ENCODE measurements at regions not wholly inside any gene's neighbourhood (a gene's known extent, or its start where the extent isn't known, plus 50 kb on each side); places are given as distances from the start of the nearest gene placed in this dataset.

DNA sequence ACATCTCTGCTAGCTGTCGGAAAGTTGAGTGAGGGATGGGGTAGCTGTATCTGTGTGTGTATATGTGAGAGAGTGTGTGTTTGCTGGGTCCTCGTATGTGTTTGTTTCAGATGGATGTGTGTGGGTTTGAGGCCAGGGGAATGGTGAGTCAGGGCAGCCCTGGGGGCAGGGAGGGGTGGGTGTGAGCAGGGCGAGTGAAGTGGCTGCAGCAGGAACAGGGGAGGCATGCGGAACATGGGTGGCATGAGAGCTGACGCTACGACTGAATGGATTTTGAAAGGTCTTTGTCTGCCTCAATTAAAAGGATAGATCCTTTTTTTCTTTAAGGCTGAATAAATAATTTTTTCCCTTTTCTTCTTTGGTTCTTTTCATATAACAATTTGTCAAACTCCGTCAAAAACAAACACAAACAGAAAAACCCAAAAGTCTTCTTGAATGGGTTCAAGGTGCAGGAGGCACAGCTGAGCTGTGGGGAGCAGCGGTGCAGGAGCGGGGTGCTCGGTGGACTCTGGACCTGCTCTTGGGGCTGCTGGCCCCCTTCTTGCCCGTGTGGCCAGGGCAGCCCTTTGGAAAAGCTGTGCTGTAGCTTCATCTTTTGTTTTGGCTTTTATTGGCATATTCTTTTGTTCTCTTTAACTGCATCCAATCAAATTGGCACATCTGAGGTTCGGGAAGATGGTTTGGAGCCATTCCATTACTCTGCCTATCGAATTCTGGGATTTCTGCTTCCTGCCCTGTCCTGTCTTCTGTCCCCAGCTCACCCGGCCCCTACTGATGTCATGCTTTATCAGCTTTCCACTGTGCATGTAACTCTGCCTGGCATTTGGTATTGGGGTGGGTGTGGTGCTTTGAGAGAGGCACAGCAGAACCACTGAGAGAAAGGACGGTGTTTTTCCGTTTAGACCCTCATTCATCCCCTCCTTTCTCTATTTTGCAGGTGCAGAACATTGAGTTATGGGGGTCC, 80.1 kb downstream of the ADAMTS15 start:
- TF ChIP-seq ZNF302 (tag by site-specific recombination; IDR thresholded peaks at IDR 0.05; ENCODE audit: low read depth) (no peak), REPIN1 (tag by site-specific recombination; IDR thresholded peaks at IDR 0.05; ENCODE audit: low read depth) (no peak), ZFHX2 (tag by site-specific recombination; conservative IDR thresholded peaks at IDR 0.05) (peak; percentile 85), EGR2 (tag by site-specific recombination; IDR thresholded peaks at IDR 0.05; ENCODE audit: low read depth) (peak; percentile 88), ZNF548 (tag by site-specific recombination; IDR thresholded peaks at IDR 0.05) (no peak), ZNF560 (tag by site-specific recombination; IDR thresholded peaks at IDR 0.05; ENCODE audit: borderline replicate concordance) (no peak), KLF17 (tag by site-specific recombination; IDR thresholded peaks at IDR 0.05) (0 out of 2 replicates have a peak, but pooled peaks have one; percentile 35), BCL11B (tag by site-specific recombination; IDR thresholded peaks at IDR 0.05; ENCODE audit: low read depth) (no peak), KLF9 (tag by site-specific recombination; IDR thresholded peaks at IDR 0.05; ENCODE audit: low read depth) (0 out of 2 replicates have a peak, but pooled peaks have one; percentile 24), ZBTB26 (tag by site-specific recombination; optimal IDR thresholded peaks at IDR 0.05) (no peak), ZNF140 (tag by site-specific recombination; IDR thresholded peaks at IDR 0.05) (no peak), ZNF514 (tag by site-specific recombination; IDR thresholded peaks at IDR 0.05) (no peak), ZBTB49 (tag by site-specific recombination; IDR thresholded peaks at IDR 0.05; ENCODE audit: low read depth) (no peak), KLF1 (tag by site-specific recombination; IDR thresholded peaks at IDR 0.05) (peak; percentile 25; the same call in 1 of the 2 replicates), GLI2 (tag by site-specific recombination; IDR thresholded peaks at IDR 0.05; ENCODE audit: borderline replicate concordance, low read depth) (no peak), GFI1B (tag by site-specific recombination; IDR thresholded peaks at IDR 0.05) (no peak), ZNF561 (tag by site-specific recombination; IDR thresholded peaks at IDR 0.05; ENCODE audit: borderline replicate concordance) (no peak), ZNF23 (tag by site-specific recombination; IDR thresholded peaks at IDR 0.05; ENCODE audit: borderline replicate concordance) (no peak)
- no peaks in the 10 kb centered on the region; the same call in 1 of the 2 replicates for H3K4me1 ChIP-seq (ENCODE audit: control insufficient read depth, insufficient read depth, low read length)
- POLR2A ChIA-PET, result interaction anchor here (0.6 to 1.0 kb wide), 2 partner anchors 13 to 726 kb away, joined by 5 read pairs; no protein-coding TSS in a partner anchor
- no peaks in the 10 kb centered on the region for H3K9me3 ChIP-seq (ENCODE audit: control insufficient read depth, insufficient read depth, low read depth, low read length)
- no peak overlapping the region for H3K4me3 ChIP-seq (ENCODE audit: low read depth, low read length)
- CTCF ChIA-PET, result interaction anchor here (0.6 to 1.4 kb wide), 5 partner anchors 10 to 376 kb away, joined by 3 to 4 read pairs (median 4); no protein-coding TSS in a partner anchor
- no peaks in the 10 kb centered on the region for H3K36me3 ChIP-seq (ENCODE audit: control insufficient read depth in 2 of 2, insufficient read depth in 1 of 2, low read length in 2 of 2)
- H3K27ac ChIP-seq (ENCODE audit: extremely low read depth, low read depth, low read length), result no peak overlapping the region

DNA sequence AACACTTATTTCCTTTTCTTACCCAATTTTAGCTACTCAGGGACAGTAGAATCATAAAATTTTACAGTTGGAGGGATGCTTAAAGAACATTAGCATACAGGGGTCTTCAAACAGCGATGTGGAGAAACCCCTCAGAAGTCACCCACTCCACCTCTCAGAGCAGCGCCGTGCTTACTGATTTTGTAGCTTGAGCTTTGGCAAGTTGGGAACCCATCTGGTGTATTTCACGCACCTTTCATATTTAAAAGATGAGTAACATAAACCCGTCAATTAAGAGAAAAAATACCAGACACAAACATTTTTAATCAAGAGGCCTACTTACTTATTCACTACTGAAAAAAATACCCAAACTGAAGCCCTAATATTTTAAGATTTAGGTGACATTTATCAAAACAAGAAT, 80.9 kb downstream of the ADAMTS15 start:
- Histone ChIP-seq H3K9me3 (ENCODE audit: control insufficient read depth, insufficient read depth, low read depth, low read length) (no peaks in the 10 kb centered on the region), H3K4me3 (ENCODE audit: low read depth, low read length) (no peak overlapping the region), H3K4me1 (ENCODE audit: control insufficient read depth, insufficient read depth, low read length) (no peaks in the 10 kb centered on the region; the same call in 1 of the 2 replicates), H3K36me3 (ENCODE audit: control insufficient read depth in 2 of 2, insufficient read depth in 1 of 2, low read length in 2 of 2) (no peaks in the 10 kb centered on the region), H3K27ac (ENCODE audit: extremely low read depth, low read depth, low read length) (no peak overlapping the region)
- ChIA-PET CTCF (interaction anchor here (0.6 to 0.7 kb wide), 2 partner anchors 14 to 376 kb away, joined by 3 read pairs; no protein-coding TSS in a partner anchor), POLR2A (interaction anchor here (0.7 kb wide), 1 partner anchor 53 kb away, joined by 3 read pairs; no protein-coding TSS in a partner anchor)
- TF ChIP-seq, protein P1, sequence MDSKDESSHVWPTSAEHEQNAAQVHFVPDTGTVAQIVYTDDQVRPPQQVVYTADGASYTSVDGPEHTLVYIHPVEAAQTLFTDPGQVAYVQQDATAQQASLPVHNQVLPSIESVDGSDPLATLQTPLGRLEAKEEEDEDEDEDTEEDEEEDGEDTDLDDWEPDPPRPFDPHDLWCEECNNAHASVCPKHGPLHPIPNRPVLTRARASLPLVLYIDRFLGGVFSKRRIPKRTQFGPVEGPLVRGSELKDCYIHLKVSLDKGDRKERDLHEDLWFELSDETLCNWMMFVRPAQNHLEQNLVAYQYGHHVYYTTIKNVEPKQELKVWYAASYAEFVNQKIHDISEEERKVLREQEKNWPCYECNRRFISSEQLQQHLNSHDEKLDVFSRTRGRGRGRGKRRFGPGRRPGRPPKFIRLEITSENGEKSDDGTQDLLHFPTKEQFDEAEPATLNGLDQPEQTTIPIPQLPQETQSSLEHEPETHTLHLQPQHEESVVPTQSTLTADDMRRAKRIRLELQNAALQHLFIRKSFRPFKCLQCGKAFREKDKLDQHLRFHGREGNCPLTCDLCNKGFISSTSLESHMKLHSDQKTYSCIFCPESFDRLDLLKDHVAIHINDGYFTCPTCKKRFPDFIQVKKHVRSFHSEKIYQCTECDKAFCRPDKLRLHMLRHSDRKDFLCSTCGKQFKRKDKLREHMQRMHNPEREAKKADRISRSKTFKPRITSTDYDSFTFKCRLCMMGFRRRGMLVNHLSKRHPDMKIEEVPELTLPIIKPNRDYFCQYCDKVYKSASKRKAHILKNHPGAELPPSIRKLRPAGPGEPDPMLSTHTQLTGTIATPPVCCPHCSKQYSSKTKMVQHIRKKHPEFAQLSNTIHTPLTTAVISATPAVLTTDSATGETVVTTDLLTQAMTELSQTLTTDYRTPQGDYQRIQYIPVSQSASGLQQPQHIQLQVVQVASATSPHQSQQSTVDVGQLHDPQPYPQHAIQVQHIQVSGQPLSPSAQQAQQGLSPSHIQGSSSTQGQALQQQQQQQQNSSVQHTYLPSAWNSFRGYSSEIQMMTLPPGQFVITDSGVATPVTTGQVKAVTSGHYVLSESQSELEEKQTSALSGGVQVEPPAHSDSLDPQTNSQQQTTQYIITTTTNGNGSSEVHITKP (tag by site-specific recombination; IDR thresholded peaks at IDR 0.05), result no peak
- TF ChIP-seq ZNF768 (tag by site-specific recombination; IDR thresholded peaks at IDR 0.05) (no peak), ZNF707 (tag by site-specific recombination; IDR thresholded peaks at IDR 0.05) (no peak), HOXA7 (CRISPR knock-in tag; IDR thresholded peaks at IDR 0.05; ENCODE audit: borderline replicate concordance) (no peak), ZNF366 (tag by site-specific recombination; conservative IDR thresholded peaks at IDR 0.05) (no peak), ZNF529 (tag by site-specific recombination; IDR thresholded peaks at IDR 0.05; ENCODE audit: insufficient replicate concordance) (no peak), ZNF121 (tag by site-specific recombination; IDR thresholded peaks at IDR 0.05) (no peak), ZNF433 (tag by site-specific recombination; IDR thresholded peaks at IDR 0.05; ENCODE audit: low read depth) (no peak)
